Suprapubic skin (tissue), 4 donors: ENCODE measurements at regions not wholly inside any gene's neighbourhood (a gene's known extent, or its start where the extent isn't known, plus 50 kb on each side); places are given as distances from the start of the nearest gene placed in this dataset.
"Not testable (repeated sequence)": the region's sequence is repeated elsewhere in the genome, so short reads cannot be mapped to it uniquely, and the experiment has no call there.

Experiments
- DNase-seq, 2 donors: peaks; one replicate each; pipeline ENCODE4 v3.0.0-alpha.2; 2019; ENCODE audit warnings: low spot score in 2 of 2
- H3K27ac ChIP-seq: fragments of 200-600 bp; sonication (generic); one replicate; pipeline ENCODE4 v1.5.1; 2019
- H3K27me3 ChIP-seq: fragments of 200-600 bp; sonication (generic); one replicate; pipeline ENCODE4 v1.5.1; 2019
- H3K36me3 ChIP-seq: fragments of 200-600 bp; sonication (generic); one replicate; pipeline ENCODE4 v1.5.1; 2019
- H3K4me1 ChIP-seq: fragments of 200-600 bp; sonication (generic); one replicate; pipeline ENCODE4 v1.5.1; 2019
- H3K4me3 ChIP-seq: fragments of 200-600 bp; sonication (generic); one replicate; pipeline ENCODE4 v1.5.1; 2019; ENCODE audit warnings: mild to moderate bottlenecking
- H3K9me3 ChIP-seq: fragments of 200-600 bp; sonication (generic); one replicate; pipeline ENCODE4 v1.5.1; 2019
- CTCF ChIP-seq, 2 donors: fragments of 200-600 bp in 1 of 2; fragments of 450-650 bp in 1 of 2; sonication (generic) in 1 of 2; IDR thresholded peaks; one replicate each; pipeline ENCODE4 v1.5.1; 2016 to 2019; ENCODE audit warnings: antibody characterized with exemption in 2 of 2, mild to moderate bottlenecking in 1 of 2, moderate library complexity in 1 of 2
- EP300 ChIP-seq: sonication (generic); formaldehyde crosslinking; IDR thresholded peaks from one replicate; pipeline ENCODE4 v1.6.1; 2017; ENCODE audit warnings: antibody characterized with exemption
- POLR2A ChIP-seq, 2 donors: fragments of 450-650 bp; IDR thresholded peaks; one replicate each; pipeline ENCODE4 v1.6.1; 2017; ENCODE audit warnings: antibody characterized with exemption in 2 of 2, mild to moderate bottlenecking in 2 of 2, moderate library complexity in 2 of 2
- POLR2AphosphoS5 ChIP-seq, 3 donors: sonication (generic); formaldehyde crosslinking; IDR thresholded peaks; one replicate each; pipeline ENCODE4 v1.6.1; 2017; ENCODE audit warnings: antibody characterized with exemption in 3 of 3
- WGBS: methylation state at CpG from one replicate; pipeline ENCODE4 v1.1.5; 2018; 5-methylcytosine and 5-hydroxymethylcytosine counted together

- 71% methylated on average over 1 of the region's 1 CpG for WGBS
- TF ChIP-seq POLR2AphosphoS5 (IDR thresholded peaks at IDR 0.05) = no peak
- no peak for TF ChIP-seq CTCF (IDR thresholded peaks at IDR 0.05)
- no peak for TF ChIP-seq POLR2A (IDR thresholded peaks at IDR 0.05)
- TF ChIP-seq EP300 = no peak
- no peak overlapping the region for H3K4me3 ChIP-seq
- no peak overlapping the region for H3K27ac ChIP-seq
- H3K9me3 ChIP-seq = peaks cover 9% of the 10 kb centered on the region
- H3K4me1 ChIP-seq = peaks cover 6% of the 10 kb centered on the region
- no peak for DNase-seq
- H3K36me3 ChIP-seq = no peaks in the 10 kb centered on the region
- no peaks in the 10 kb centered on the region for H3K27me3 ChIP-seq
Measured at GRCh38 chr6:9224539-9224938, 789.2 kb upstream of the SLC35B3 start.

DNA sequence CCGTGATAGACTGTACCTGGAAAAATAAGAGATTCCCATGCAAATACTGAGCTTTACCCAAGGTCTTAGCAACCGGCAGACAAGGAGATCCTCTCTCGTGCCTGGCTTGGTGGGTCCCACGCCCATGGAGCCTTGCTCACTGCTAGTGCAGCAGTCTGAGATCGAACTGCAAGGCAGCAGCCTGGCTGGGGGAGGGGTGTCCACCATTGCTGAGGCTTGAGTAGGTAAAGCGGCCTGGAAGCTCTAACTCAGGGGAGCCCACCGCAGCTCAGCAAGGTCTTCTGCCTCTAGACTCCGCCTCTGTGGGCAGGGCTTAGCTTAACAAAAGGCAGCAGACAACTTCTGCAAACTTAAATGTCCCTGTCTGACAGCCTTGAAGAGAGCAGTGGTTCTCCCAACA is 778.4 kb upstream of the SLC35B3 start:
- H3K9me3 ChIP-seq = not testable (repeated sequence)

GRCh38 chr6:9208966-9209365 is 773.6 kb upstream of the SLC35B3 start:
- Histone ChIP-seq H3K27me3 (no peaks in the 10 kb centered on the region), H3K27ac (no peak overlapping the region), H3K4me3 (no peak overlapping the region), H3K4me1 (no peaks in the 10 kb centered on the region), H3K36me3 (no peaks in the 10 kb centered on the region), H3K9me3 (no peaks in the 10 kb centered on the region)
- TF ChIP-seq CTCF (IDR thresholded peaks at IDR 0.05) = no peak
- no peak for TF ChIP-seq POLR2AphosphoS5 (IDR thresholded peaks at IDR 0.05)
- no peak for TF ChIP-seq EP300
- no peak for TF ChIP-seq POLR2A (IDR thresholded peaks at IDR 0.05)
- no peak for DNase-seq
- WGBS = 81% methylated on average over 3 of the region's 3 CpGs

More for the DNA sequence above, 778.4 kb upstream of the SLC35B3 start:
- H3K36me3 ChIP-seq, H3K27me3 ChIP-seq, DNase-seq, H3K4me3 ChIP-seq, H3K4me1 ChIP-seq, H3K27ac ChIP-seq: not testable (repeated sequence)
- 77% methylated on average over 5 of the region's 8 CpGs for WGBS

- no peak for TF ChIP-seq POLR2AphosphoS5 (IDR thresholded peaks at IDR 0.05)
- no peak for TF ChIP-seq POLR2A (IDR thresholded peaks at IDR 0.05)
- no peak for TF ChIP-seq CTCF (IDR thresholded peaks at IDR 0.05)
- no peak for TF ChIP-seq EP300
- 59% methylated on average over 1 of the region's 1 CpG for WGBS
- H3K36me3 ChIP-seq = no peaks in the 10 kb centered on the region
- DNase-seq = no peak
- no peak overlapping the region for H3K4me3 ChIP-seq
- no peaks in the 10 kb centered on the region for H3K9me3 ChIP-seq
- no peak overlapping the region for H3K27ac ChIP-seq
- no peaks in the 10 kb centered on the region for H3K27me3 ChIP-seq
- H3K4me1 ChIP-seq = no peaks in the 10 kb centered on the region
Measured at GRCh38 chr6:9205645-9206044, 770.3 kb upstream of the SLC35B3 start.

- H3K36me3 ChIP-seq = no peaks in the 10 kb centered on the region
- H3K27me3 ChIP-seq = no peaks in the 10 kb centered on the region
- no peak for DNase-seq
- WGBS = 19% methylated on average over 1 of the region's 1 CpG
- no peaks in the 10 kb centered on the region for H3K4me1 ChIP-seq
- H3K27ac ChIP-seq = no peak overlapping the region
- no peaks in the 10 kb centered on the region for H3K9me3 ChIP-seq
- no peak overlapping the region for H3K4me3 ChIP-seq
- TF ChIP-seq POLR2AphosphoS5 (IDR thresholded peaks at IDR 0.05) = no peak
- no peak for TF ChIP-seq CTCF (IDR thresholded peaks at IDR 0.05)
- no peak for TF ChIP-seq EP300
- TF ChIP-seq POLR2A (IDR thresholded peaks at IDR 0.05) = no peak
Measured at GRCh38 chr6:9204171-9204570, 768.8 kb upstream of the SLC35B3 start.

DNA sequence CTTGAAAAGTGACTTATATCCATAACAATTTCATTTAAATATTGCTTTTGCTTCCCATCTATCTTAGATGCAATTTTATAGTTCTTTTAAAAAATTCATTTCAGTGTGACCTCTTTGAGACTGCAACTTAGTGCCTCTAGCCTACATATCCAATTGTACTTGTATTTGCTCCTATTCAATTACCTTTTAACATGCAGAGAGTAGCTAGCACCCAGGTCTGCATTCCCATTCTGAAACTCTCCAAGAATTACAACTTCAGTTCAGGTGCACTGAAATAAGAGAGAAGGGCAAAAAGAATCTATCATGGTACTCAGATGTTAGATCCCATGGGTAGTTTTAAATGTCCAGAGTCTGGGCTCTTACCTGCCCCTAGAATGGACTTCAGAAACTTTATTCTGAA is 765.4 kb upstream of the SLC35B3 start:
- TF ChIP-seq CTCF (IDR thresholded peaks at IDR 0.05) (no peak), EP300 (no peak), POLR2AphosphoS5 (IDR thresholded peaks at IDR 0.05) (no peak), POLR2A (IDR thresholded peaks at IDR 0.05) (no peak)
- no peak overlapping the region for H3K4me3 ChIP-seq
- H3K27me3 ChIP-seq = no peaks in the 10 kb centered on the region
- no peaks in the 10 kb centered on the region for H3K4me1 ChIP-seq
- DNase-seq = no peak
- no peaks in the 10 kb centered on the region for H3K36me3 ChIP-seq
- H3K27ac ChIP-seq = no peak overlapping the region
- no peaks in the 10 kb centered on the region for H3K9me3 ChIP-seq
